PFSK-1 (cell line): ENCODE measurements at regions not wholly inside any gene's neighbourhood (a gene's known extent, or its start where the extent isn't known, plus 50 kb on each side); places are given as distances from the start of the nearest gene placed in this dataset.

ENCODE experiments used
- POLR2AphosphoS5 ChIP-seq: IDR thresholded peaks from 2 replicates; pipeline ENCODE4 v1.6.1; 2012; ENCODE audit warnings: low read depth, mild to moderate bottlenecking, control low read depth, low read length, moderate library complexity
- TAF1 ChIP-seq: IDR thresholded peaks from 2 replicates; pipeline ENCODE4 v1.6.1; 2012; ENCODE audit warnings: low read length, control low read depth, borderline replicate concordance; ENCODE audit not compliant: insufficient read depth

DNA sequence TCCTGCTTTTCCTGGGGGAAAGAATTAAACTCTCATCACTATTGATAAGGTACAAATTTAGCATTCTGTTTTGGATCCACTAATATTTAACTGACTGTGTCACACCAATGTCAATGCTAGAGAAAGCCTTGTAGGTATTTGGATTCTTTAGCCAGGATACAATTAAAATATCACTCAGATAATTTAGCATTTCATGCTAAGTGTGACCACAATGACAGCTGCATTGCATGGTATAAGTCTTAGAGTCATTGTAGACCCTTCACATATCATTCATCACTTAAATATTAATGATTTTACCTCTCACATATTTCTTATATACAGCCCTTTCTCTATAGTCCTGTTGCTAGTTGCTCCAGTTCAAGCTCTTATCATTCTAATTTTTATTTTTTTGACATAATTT lies 85.3 kb upstream of the ATP2B1 start:
- no peak for TF ChIP-seq TAF1
- no peak for TF ChIP-seq POLR2AphosphoS5
